GM12865 (cell line): ENCODE measurements at regions not wholly inside any gene's neighbourhood (a gene's known extent, or its start where the extent isn't known, plus 50 kb on each side); places are given as distances from the start of the nearest gene placed in this dataset.
A peak's percentile ranks its signal among the peaks of the same experiment; 100 is the strongest.

ENCODE experiments used
- DNase-seq: peaks from one replicate; pipeline ENCODE4 v3.0.0; 2010; ENCODE audit warnings: low read depth
- H3K4me3 ChIP-seq: 2 replicates; pipeline ENCODE4 v1.5.1; 2011; ENCODE audit warnings: mild to moderate bottlenecking, low read depth, low read length, control low read depth
- CTCF ChIP-seq: IDR thresholded peaks from 2 replicates; pipeline ENCODE4 v1.5.1; 2011; ENCODE audit warnings: low read length, control low read depth, low read depth, inconsistent platforms; ENCODE audit not compliant: insufficient read depth; ENCODE audit errors: missing control alignments

- TF ChIP-seq CTCF, result no peak
- DNase-seq, result no peak
- H3K4me3 ChIP-seq, result no peak overlapping the region
These were observed 214.3 kb upstream of the SEMA6A start for GRCh38 chr5:116788851-116789403.

GRCh38 chr5:116787570-116787969 is 212.9 kb upstream of the SEMA6A start:
- TF ChIP-seq CTCF, result no peak
- DNase-seq, result peak; percentile 55
- H3K4me3 ChIP-seq, result no peak overlapping the region

- no peak for DNase-seq
- no peak for TF ChIP-seq CTCF
- H3K4me3 ChIP-seq, result no peak overlapping the region
These were observed 210.5 kb upstream of the SEMA6A start for GRCh38 chr5:116785106-116785505.

- no peak for DNase-seq
These were observed 205.2 kb upstream of the SEMA6A start for GRCh38 chr5:116779846-116780245.

GRCh38 chr5:116778651-116779280 is 204.1 kb upstream of the SEMA6A start:
- no peak for TF ChIP-seq CTCF
- DNase-seq, result no peak
- H3K4me3 ChIP-seq, result no peak overlapping the region

More at GRCh38 chr5:116779846-116780245, 205.2 kb upstream of the SEMA6A start:
- no peak for TF ChIP-seq CTCF
- H3K4me3 ChIP-seq, result no peak overlapping the region

GRCh38 chr5:116778032-116778431 is 203.4 kb upstream of the SEMA6A start:
- no peak overlapping the region for H3K4me3 ChIP-seq
- no peak for TF ChIP-seq CTCF
- no peak for DNase-seq

- DNase-seq, result no peak
These were observed 199.3 kb upstream of the SEMA6A start for GRCh38 chr5:116773926-116774325.

More at GRCh38 chr5:116773926-116774325, 199.3 kb upstream of the SEMA6A start:
- no peak for TF ChIP-seq CTCF
- H3K4me3 ChIP-seq, result no peak overlapping the region
